ENCODE measurements at regions not wholly inside any gene's neighbourhood (a gene's known extent, or its start where the extent isn't known, plus 50 kb on each side); places are given as distances from the start of the nearest gene placed in this dataset.
"Not testable (repeated sequence)": the region's sequence is repeated elsewhere in the genome, so short reads cannot be mapped to it uniquely, and the experiment has no call there.

- H3K4me1 ChIP-seq (ENCODE audit: insufficient read depth, low read length); H3K4me2 ChIP-seq (ENCODE audit: low read length); H3K4me1 Mint-ChIP-seq (ENCODE audit: low read depth, unreplicated experiment); H3K27ac ChIP-seq (ENCODE audit: low read depth, low read length); H3K4me3 ChIP-seq (ENCODE audit: insufficient read depth, low read depth, low read length); H3K27ac Mint-ChIP-seq (ENCODE audit: unreplicated experiment); H3K36me3 ChIP-seq (ENCODE audit: insufficient read depth, low read length); DNase-seq (ENCODE audit: low read depth); H3K9me3 ChIP-seq (ENCODE audit: insufficient read depth, low read depth, low read length); H3K9me3 Mint-ChIP-seq (ENCODE audit: unreplicated experiment); H3K36me3 Mint-ChIP-seq (ENCODE audit: low read depth, unreplicated experiment); FAIRE-seq; H3K27me3 Mint-ChIP-seq (ENCODE audit: low read depth, unreplicated experiment); H2AFZ ChIP-seq (ENCODE audit: low read depth, low read length); H3K27me3 ChIP-seq (ENCODE audit: insufficient read depth, low read length); H3K9ac ChIP-seq (ENCODE audit: low read length); H4K20me1 ChIP-seq (ENCODE audit: insufficient read depth, low read length); H3K4me3 Mint-ChIP-seq (ENCODE audit: unreplicated experiment); H3K79me2 ChIP-seq (ENCODE audit: insufficient read depth, low read length): not testable (repeated sequence)
These were observed 176.2 kb upstream of the FBXL17 start for GRCh38 chr5:108558142-108558541.

GRCh38 chr5:108557686-108558085 lies 175.8 kb upstream of the FBXL17 start:
- peaks cover 3% of the 10 kb centered on the region for H3K4me1 Mint-ChIP-seq (ENCODE audit: low read depth, unreplicated experiment)
- no peaks in the 10 kb centered on the region for H3K9me3 Mint-ChIP-seq (ENCODE audit: unreplicated experiment)

DNA sequence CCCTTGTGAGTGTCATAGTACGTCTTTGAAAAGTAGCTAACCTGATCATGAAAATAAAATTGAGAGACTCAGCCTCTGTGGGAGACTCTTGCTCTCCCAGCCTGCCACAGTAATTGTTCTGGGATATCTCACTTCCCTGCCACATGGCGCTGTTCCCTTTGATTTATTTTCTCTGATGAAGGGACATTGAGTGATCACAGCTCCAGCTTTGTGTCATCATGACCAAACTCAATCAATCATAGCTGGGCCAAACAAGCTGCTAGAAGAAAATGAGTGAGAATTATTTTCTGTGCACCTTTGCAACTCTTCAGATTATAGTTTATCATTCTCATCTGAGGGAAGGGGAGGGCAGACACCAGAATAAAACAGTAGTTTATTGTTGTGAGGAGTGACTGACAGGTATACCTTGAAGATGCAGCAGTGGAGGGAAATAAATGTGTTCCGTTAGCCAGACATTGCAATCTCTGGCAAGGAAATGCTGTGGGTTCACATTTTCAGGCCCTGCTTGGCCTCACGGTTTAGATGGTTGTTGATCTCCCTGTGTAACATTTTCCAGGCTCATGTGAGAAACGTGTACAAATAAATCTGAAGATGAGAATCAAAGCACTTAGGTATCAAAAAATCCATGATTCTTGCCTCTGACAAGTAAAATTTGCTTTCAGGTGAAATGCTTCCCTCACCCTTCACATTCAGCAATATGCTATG lies 174.7 kb upstream of the FBXL17 start:
- Histone ChIP-seq H3K79me2 (ENCODE audit: insufficient read depth, low read length) (no peaks in the 10 kb centered on the region), H3K27me3 (ENCODE audit: insufficient read depth, low read length) (no peaks in the 10 kb centered on the region), H3K4me3 (ENCODE audit: insufficient read depth, low read depth, low read length) (no peak overlapping the region), H4K20me1 (ENCODE audit: insufficient read depth, low read length) (no peaks in the 10 kb centered on the region), H3K4me1 (ENCODE audit: insufficient read depth, low read length) (peaks cover 2% of the 10 kb centered on the region), H3K9me3 (ENCODE audit: insufficient read depth, low read depth, low read length) (no peaks in the 10 kb centered on the region), H2AFZ (ENCODE audit: low read depth, low read length) (no peak overlapping the region), H3K4me2 (ENCODE audit: low read length) (no peak overlapping the region), H3K9ac (ENCODE audit: low read length) (no peak overlapping the region), H3K36me3 (ENCODE audit: insufficient read depth, low read length) (no peaks in the 10 kb centered on the region), H3K27ac (ENCODE audit: low read depth, low read length) (no peak overlapping the region)
- DNase-seq (ENCODE audit: low read depth) (no peak), FAIRE-seq (no peak)
- no peaks in the 10 kb centered on the region for H3K9me3 Mint-ChIP-seq (ENCODE audit: unreplicated experiment)
- H3K4me1 Mint-ChIP-seq (ENCODE audit: low read depth, unreplicated experiment), result peaks cover 3% of the 10 kb centered on the region
- no peaks in the 10 kb centered on the region for H3K36me3 Mint-ChIP-seq (ENCODE audit: low read depth, unreplicated experiment)
- no peak for TF ChIP-seq EZH2 (IDR thresholded peaks at IDR 0.05; ENCODE audit: insufficient read depth, low read length)
- TF ChIP-seq, protein P1, sequence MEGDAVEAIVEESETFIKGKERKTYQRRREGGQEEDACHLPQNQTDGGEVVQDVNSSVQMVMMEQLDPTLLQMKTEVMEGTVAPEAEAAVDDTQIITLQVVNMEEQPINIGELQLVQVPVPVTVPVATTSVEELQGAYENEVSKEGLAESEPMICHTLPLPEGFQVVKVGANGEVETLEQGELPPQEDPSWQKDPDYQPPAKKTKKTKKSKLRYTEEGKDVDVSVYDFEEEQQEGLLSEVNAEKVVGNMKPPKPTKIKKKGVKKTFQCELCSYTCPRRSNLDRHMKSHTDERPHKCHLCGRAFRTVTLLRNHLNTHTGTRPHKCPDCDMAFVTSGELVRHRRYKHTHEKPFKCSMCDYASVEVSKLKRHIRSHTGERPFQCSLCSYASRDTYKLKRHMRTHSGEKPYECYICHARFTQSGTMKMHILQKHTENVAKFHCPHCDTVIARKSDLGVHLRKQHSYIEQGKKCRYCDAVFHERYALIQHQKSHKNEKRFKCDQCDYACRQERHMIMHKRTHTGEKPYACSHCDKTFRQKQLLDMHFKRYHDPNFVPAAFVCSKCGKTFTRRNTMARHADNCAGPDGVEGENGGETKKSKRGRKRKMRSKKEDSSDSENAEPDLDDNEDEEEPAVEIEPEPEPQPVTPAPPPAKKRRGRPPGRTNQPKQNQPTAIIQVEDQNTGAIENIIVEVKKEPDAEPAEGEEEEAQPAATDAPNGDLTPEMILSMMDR (IDR thresholded peaks at IDR 0.05; ENCODE audit: insufficient read depth, low read depth, low read length), result no peak
- no peak overlapping the region for H3K27ac Mint-ChIP-seq (ENCODE audit: unreplicated experiment)
- no peak overlapping the region for H3K4me3 Mint-ChIP-seq (ENCODE audit: unreplicated experiment)
- H3K27me3 Mint-ChIP-seq (ENCODE audit: low read depth, unreplicated experiment), result no peaks in the 10 kb centered on the region

More at GRCh38 chr5:108557686-108558085, 175.8 kb upstream of the FBXL17 start:
- Histone ChIP-seq H3K4me2 (ENCODE audit: low read length) (no peak overlapping the region), H4K20me1 (ENCODE audit: insufficient read depth, low read length) (no peaks in the 10 kb centered on the region), H3K36me3 (ENCODE audit: insufficient read depth, low read length) (no peaks in the 10 kb centered on the region), H3K79me2 (ENCODE audit: insufficient read depth, low read length) (no peaks in the 10 kb centered on the region), H3K9me3 (ENCODE audit: insufficient read depth, low read depth, low read length) (no peaks in the 10 kb centered on the region), H3K4me1 (ENCODE audit: insufficient read depth, low read length) (peaks cover 2% of the 10 kb centered on the region), H3K27me3 (ENCODE audit: insufficient read depth, low read length) (no peaks in the 10 kb centered on the region), H3K4me3 (ENCODE audit: insufficient read depth, low read depth, low read length) (no peak overlapping the region), H2AFZ (ENCODE audit: low read depth, low read length) (no peak overlapping the region), H3K9ac (ENCODE audit: low read length) (no peak overlapping the region), H3K27ac (ENCODE audit: low read depth, low read length) (no peak overlapping the region)
- TF ChIP-seq EZH2 (IDR thresholded peaks at IDR 0.05; ENCODE audit: insufficient read depth, low read length), result no peak
- TF ChIP-seq, protein P1 (IDR thresholded peaks at IDR 0.05; ENCODE audit: insufficient read depth, low read depth, low read length), result no peak
- H3K27ac Mint-ChIP-seq (ENCODE audit: unreplicated experiment), result no peak overlapping the region
- DNase-seq (ENCODE audit: low read depth) (no peak), FAIRE-seq (no peak)
- H3K4me3 Mint-ChIP-seq (ENCODE audit: unreplicated experiment), result no peak overlapping the region
- no peaks in the 10 kb centered on the region for H3K36me3 Mint-ChIP-seq (ENCODE audit: low read depth, unreplicated experiment)
- H3K27me3 Mint-ChIP-seq (ENCODE audit: low read depth, unreplicated experiment), result no peaks in the 10 kb centered on the region

Measured in astrocyte (in vitro differentiated cells and primary cell).